Activated CD4-positive, alpha-beta T cell treated with anti-CD3 and anti-CD28 coated beads, Interleukin-2, Interleukin-4, amounts not matched to agents 100 ng/mL and 50 ng/mL, durations not matched to agents 16 hours and 8 hours (primary cell): ENCODE measurements at regions not wholly inside any gene's neighbourhood (a gene's known extent, or its start where the extent isn't known, plus 50 kb on each side); places are given as distances from the start of the nearest gene placed in this dataset.
"Not testable (repeated sequence)": the region's sequence is repeated elsewhere in the genome, so short reads cannot be mapped to it uniquely, and the experiment has no call there.

Source experiments
- DNase-seq: peaks from one replicate; pipeline ENCODE4 v3.0.0-alpha.2; 2020; ENCODE audit warnings: low spot score

GRCh38 chr3:143901105-143901504 lies 52.8 kb upstream of the SLC9A9 start:
- peak; percentile 16 for DNase-seq

DNA sequence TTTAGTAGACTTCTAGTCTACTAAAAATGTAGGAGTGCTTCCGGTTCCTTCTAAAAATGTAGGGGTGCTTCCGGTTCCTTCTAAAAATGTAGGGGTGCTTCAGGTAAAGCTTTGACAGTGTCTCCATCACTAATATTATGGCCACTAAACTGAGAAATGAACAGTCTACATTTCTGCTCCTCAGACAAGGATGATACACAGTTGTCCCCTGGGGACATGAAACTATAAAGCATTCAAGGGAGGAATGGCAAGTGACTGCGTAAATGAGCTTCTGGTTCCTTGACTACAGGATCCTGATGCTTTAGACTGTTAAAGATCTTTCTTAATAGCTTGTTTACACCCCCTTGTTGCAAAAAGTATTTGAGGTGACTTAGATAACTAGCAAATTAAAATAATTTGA lies 53.9 kb upstream of the SLC9A9 start:
- DNase-seq = no peak

- no peak for DNase-seq
Observed at GRCh38 chr3:143910756-143911155, 60.9 kb upstream of the DIPK2A start.

- DNase-seq = no peak
Observed at GRCh38 chr3:143914257-143914656, 57.4 kb upstream of the DIPK2A start.

DNA sequence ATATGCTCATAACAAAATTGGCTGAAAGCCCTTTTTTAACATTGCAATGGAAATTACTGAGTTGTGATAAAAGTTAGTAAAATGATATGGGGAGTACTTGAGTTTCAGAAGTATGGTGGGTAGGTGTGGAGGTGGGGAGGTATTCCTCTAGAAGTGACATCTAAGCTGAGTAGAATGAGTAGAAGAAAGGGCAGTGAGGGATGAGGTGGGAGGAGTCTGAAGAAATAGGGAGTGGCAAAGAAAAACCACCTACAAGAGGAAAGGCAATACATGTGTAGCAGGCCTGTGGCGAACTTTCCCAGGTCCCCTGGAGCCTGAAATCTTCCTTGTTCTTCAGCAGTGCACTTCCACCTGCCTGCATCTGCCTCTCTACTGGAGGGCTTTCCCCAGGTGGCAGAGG lies 52.8 kb upstream of the DIPK2A start:
- no peak for DNase-seq

GRCh38 chr3:143921176-143921575 lies 50.4 kb upstream of the DIPK2A start:
- not testable (repeated sequence) for DNase-seq
